ENCODE measurements at regions not wholly inside any gene's neighbourhood (a gene's known extent, or its start where the extent isn't known, plus 50 kb on each side); places are given as distances from the start of the nearest gene placed in this dataset.
"Not testable (repeated sequence)": the region's sequence is repeated elsewhere in the genome, so short reads cannot be mapped to it uniquely, and the experiment has no call there.

- DNase-seq: no peak
Measured at GRCh38 chr12:42905419-42905705, 315.8 kb upstream of the PRICKLE1 start.

- no peak for DNase-seq
Measured at GRCh38 chr12:42904683-42905418, 315.3 kb upstream of the PRICKLE1 start.

GRCh38 chr12:42903736-42904135, 314.2 kb upstream of the PRICKLE1 start:
- no peak for DNase-seq

GRCh38 chr12:42902001-42902400, 312.5 kb upstream of the PRICKLE1 start:
- DNase-seq: no peak

- DNase-seq: no peak
Measured at GRCh38 chr12:42893803-42894202, 304.3 kb upstream of the PRICKLE1 start.

- DNase-seq: no peak
Measured at GRCh38 chr12:42892702-42893551, 303.4 kb upstream of the PRICKLE1 start.

- DNase-seq: no peak
Measured at GRCh38 chr12:42887657-42888056, 298.1 kb upstream of the PRICKLE1 start.

- no peak for DNase-seq
Measured at GRCh38 chr12:42886160-42886559, 296.6 kb upstream of the PRICKLE1 start.

GRCh38 chr12:42885677-42886076, 296.1 kb upstream of the PRICKLE1 start:
- no peak for DNase-seq

- DNase-seq: no peak
Measured at GRCh38 chr12:42884116-42884515, 294.6 kb upstream of the PRICKLE1 start.

- DNase-seq: no peak
Measured at GRCh38 chr12:42873401-42873800, 283.9 kb upstream of the PRICKLE1 start.

- DNase-seq: no peak
Measured at GRCh38 chr12:42871816-42872215, 282.3 kb upstream of the PRICKLE1 start.

GRCh38 chr12:42868291-42868690, 278.7 kb upstream of the PRICKLE1 start:
- no peak for DNase-seq

GRCh38 chr12:42865282-42865681, 275.7 kb upstream of the PRICKLE1 start:
- DNase-seq: no peak

GRCh38 chr12:42862055-42862454, 272.5 kb upstream of the PRICKLE1 start:
- no peak for DNase-seq

- DNase-seq: not testable (repeated sequence)
Measured at GRCh38 chr12:42860331-42860730, 270.8 kb upstream of the PRICKLE1 start.

GRCh38 chr12:42859612-42860011, 270.1 kb upstream of the PRICKLE1 start:
- no peak for DNase-seq

- no peak for DNase-seq
Measured at GRCh38 chr12:42857106-42857505, 267.6 kb upstream of the PRICKLE1 start.

- DNase-seq: no peak
Measured at GRCh38 chr12:42855362-42855950, 265.9 kb upstream of the PRICKLE1 start.

GRCh38 chr12:42854826-42855225, 265.3 kb upstream of the PRICKLE1 start:
- DNase-seq: no peak

GRCh38 chr12:42854208-42854607, 264.7 kb upstream of the PRICKLE1 start:
- DNase-seq: no peak

GRCh38 chr12:42853370-42854140, 264.0 kb upstream of the PRICKLE1 start:
- no peak for DNase-seq

- no peak for DNase-seq
Measured at GRCh38 chr12:42846782-42847181, 257.2 kb upstream of the PRICKLE1 start.

Measured in GF-D8 (cell line).